ENCODE measurements at regions not wholly inside any gene's neighbourhood (a gene's known extent, or its start where the extent isn't known, plus 50 kb on each side); places are given as distances from the start of the nearest gene placed in this dataset.

DNA sequence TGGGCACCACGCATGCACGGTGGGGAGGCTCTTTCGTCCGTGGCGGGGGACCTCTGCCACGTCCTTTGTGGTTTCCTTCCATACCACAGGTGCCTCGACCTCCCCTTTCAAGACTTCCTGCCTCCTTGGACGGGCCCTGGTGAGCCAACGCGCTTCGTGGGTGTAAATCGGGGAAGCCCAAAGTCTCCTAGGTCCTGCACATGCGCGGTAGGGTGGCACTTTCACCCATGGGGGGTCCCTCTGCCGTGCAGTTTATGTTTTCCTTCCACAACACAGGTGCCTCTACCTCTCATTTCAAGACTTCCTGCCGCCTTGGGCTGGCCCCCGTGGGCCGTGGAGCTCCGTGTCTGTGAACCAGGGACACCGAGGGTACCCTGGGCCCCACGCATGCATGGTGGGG, 349.7 kb downstream of the ALG10 start (continued):
- TF ChIP-seq RORA (CRISPR knock-in tag; IDR thresholded peaks at IDR 0.05) = no peak

DNA sequence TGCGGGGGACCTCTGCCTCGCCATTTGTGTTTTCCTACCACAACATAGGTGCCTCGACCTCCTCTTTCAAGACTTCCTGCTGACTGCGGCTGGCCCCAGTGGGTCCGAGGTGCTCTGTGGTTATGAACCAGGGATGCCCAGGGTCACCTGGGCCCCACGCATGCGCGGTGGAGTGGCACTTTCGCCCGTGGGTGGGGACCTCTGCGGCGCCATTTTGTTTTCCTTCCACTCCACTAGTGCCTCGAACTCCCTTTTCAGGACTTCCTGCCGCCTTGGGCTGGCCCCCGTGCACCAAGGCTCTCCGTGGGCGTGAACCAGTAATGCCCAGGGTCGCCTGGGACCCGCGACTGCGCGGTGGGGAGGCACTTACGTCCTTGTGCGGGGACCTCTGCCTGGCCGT, 351.6 kb downstream of the ALG10 start:
- 42% methylated on average over 11 of the region's 25 CpGs for WGBS (ENCODE audit: low lambda C conversion rate)
- Histone ChIP-seq H3K9me3 (ENCODE audit: low read length) (no peaks in the 10 kb centered on the region), H3K9ac (ENCODE audit: insufficient read depth, low read depth, low read length) (no peak overlapping the region), H3K4me2 (ENCODE audit: low read depth, low read length) (no peak overlapping the region), H3K36me3 (replicated peaks in 1 of 2; ENCODE audit: control insufficient read depth in 1 of 2, insufficient read depth in 2 of 2, low read length in 2 of 2) (no peaks in the 10 kb centered on the region), H3K4me3 (replicated peaks in 1 of 3; ENCODE audit: insufficient read depth in 1 of 3, low read depth in 2 of 3, low read length in 3 of 3) (no peak overlapping the region), H3K27ac (ENCODE audit: extremely low read length, insufficient read depth, low read length) (no peak overlapping the region), H4K20me1 (ENCODE audit: insufficient read depth, low read length) (no peaks in the 10 kb centered on the region), H3K4me1 (ENCODE audit: insufficient read depth, low read length) (no peaks in the 10 kb centered on the region), H2AFZ (ENCODE audit: low read length) (no peak overlapping the region), H3K79me2 (ENCODE audit: insufficient read depth, low read length) (no peaks in the 10 kb centered on the region), H3K27me3 (ENCODE audit: control insufficient read depth in 1 of 2, insufficient read depth in 2 of 2, low read length in 2 of 2) (peaks cover 3 to 41% of the 10 kb centered on the region in 2 experiments)
- DNase-seq (ENCODE audit: low spot score) (no peak), ATAC-seq (no peak), FAIRE-seq (no peak)
- no TSS peak for BruUV-seq (replicated peaks)
- TF ChIP-seq ZBTB44 (CRISPR knock-in tag; IDR thresholded peaks at IDR 0.05) = no peak
- TF ChIP-seq POLR2A (IDR thresholded peaks at IDR 0.05; ENCODE audit: insufficient read depth in 1 of 2, low read depth in 2 of 2, low read length in 2 of 2) = no peak
- no peak for TF ChIP-seq ZNF235 (CRISPR knock-in tag; IDR thresholded peaks at IDR 0.05; ENCODE audit: borderline replicate concordance)
- TF ChIP-seq SATB2 (CRISPR knock-in tag; IDR thresholded peaks at IDR 0.05) = no peak
- no peak for TF ChIP-seq FOXK2 (IDR thresholded peaks at IDR 0.05)
- TF ChIP-seq, protein P1, sequence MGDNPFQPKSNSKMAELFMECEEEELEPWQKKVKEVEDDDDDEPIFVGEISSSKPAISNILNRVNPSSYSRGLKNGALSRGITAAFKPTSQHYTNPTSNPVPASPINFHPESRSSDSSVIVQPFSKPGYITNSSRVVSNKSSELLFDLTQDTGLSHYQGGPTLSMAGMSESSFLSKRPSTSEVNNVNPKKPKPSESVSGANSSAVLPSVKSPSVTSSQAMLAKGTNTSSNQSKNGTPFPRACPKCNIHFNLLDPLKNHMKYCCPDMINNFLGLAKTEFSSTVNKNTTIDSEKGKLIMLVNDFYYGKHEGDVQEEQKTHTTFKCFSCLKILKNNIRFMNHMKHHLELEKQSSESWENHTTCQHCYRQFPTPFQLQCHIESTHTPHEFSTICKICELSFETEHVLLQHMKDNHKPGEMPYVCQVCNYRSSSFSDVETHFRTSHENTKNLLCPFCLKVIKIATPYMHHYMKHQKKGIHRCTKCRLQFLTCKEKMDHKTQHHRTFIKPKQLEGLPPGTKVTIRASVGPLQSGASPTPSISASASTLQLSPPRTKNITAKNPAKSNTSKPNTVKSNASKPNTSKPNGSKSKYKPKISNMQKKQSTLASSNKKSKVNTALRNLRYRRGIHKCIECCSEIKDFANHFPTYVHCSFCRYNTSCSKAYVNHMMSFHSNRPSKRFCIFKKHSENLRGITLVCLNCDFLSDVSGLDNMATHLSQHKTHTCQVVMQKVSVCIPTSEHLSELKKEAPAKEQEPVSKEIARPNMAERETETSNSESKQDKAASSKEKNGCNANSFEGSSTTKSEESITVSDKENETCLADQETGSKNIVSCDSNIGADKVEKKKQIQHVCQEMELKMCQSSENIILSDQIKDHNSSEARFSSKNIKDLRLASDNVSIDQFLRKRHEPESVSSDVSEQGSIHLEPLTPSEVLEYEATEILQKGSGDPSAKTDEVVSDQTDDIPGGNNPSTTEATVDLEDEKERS (CRISPR knock-in tag; IDR thresholded peaks at IDR 0.05) = no peak
- no peak for TF ChIP-seq ZSCAN5A (CRISPR knock-in tag; IDR thresholded peaks at IDR 0.05; ENCODE audit: borderline replicate concordance)
- no peak for TF ChIP-seq KLF9 (CRISPR knock-in tag; IDR thresholded peaks at IDR 0.05; ENCODE audit: low read depth)
- no peak for TF ChIP-seq JARID2 (CRISPR knock-in tag; IDR thresholded peaks at IDR 0.05; ENCODE audit: insufficient replicate concordance)
- ChIA-PET CTCF (ENCODE audit: low intra/inter-chr PET ratio, low total read pairs) (no interaction called here), POLR2A (no interaction called here)
- intact Hi-C loops (cut with micrococcal nuclease; ENCODE audit: unreplicated experiment) = no loop called here
- in situ Hi-C loops (cut with HindIII; ENCODE audit: extremely low pct_ligation_motif_present, low pct_unique_long_range_greater_than_20kb) = no loop called here

Measured in HepG2 (cell line).